H1 (cell line): ENCODE measurements at regions not wholly inside any gene's neighbourhood (a gene's known extent, or its start where the extent isn't known, plus 50 kb on each side); places are given as distances from the start of the nearest gene placed in this dataset.

Experiments
- ASH2L ChIP-seq: fragments of 200-600, 300-600 bp; sonication (generic); IDR thresholded peaks from one replicate; pipeline ENCODE4 v1.7.1; 2017; ENCODE audit warnings: low read length
- BACH1 ChIP-seq: IDR thresholded peaks from 2 replicates; pipeline ENCODE4 v1.6.1; 2012; ENCODE audit warnings: low read length, improper control_type of control experiment
- TF ChIP-seq, protein P1 (sequence below): fragments of 300-600 bp; sonication (generic); IDR thresholded peaks from 2 replicates; pipeline ENCODE4 v1.7.1; 2012; ENCODE audit warnings: low read length, moderate library complexity, mild to moderate bottlenecking, inconsistent platforms; ENCODE audit not compliant: insufficient replicate concordance

DNA sequence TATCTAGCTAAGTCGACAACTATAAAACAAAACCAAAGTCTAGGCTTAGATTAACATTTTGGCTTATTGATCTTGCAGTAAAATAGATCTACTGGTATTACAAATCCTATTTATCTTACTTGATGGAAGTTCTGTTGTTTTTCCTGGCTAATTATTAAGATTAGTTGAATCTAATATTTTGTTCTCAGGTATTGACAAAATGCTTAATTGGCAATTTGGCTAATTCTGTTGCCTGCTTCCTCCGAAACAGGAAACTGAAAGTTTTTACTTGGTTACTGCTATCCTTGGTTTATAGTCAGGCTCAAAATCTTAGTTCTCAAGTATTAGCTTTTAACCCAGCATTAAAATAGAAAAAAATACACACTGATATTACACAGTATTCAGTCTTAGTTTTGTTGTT lies 820.5 kb downstream of the NR2F1-AS1 start (continued):
- TF ChIP-seq, protein P1, sequence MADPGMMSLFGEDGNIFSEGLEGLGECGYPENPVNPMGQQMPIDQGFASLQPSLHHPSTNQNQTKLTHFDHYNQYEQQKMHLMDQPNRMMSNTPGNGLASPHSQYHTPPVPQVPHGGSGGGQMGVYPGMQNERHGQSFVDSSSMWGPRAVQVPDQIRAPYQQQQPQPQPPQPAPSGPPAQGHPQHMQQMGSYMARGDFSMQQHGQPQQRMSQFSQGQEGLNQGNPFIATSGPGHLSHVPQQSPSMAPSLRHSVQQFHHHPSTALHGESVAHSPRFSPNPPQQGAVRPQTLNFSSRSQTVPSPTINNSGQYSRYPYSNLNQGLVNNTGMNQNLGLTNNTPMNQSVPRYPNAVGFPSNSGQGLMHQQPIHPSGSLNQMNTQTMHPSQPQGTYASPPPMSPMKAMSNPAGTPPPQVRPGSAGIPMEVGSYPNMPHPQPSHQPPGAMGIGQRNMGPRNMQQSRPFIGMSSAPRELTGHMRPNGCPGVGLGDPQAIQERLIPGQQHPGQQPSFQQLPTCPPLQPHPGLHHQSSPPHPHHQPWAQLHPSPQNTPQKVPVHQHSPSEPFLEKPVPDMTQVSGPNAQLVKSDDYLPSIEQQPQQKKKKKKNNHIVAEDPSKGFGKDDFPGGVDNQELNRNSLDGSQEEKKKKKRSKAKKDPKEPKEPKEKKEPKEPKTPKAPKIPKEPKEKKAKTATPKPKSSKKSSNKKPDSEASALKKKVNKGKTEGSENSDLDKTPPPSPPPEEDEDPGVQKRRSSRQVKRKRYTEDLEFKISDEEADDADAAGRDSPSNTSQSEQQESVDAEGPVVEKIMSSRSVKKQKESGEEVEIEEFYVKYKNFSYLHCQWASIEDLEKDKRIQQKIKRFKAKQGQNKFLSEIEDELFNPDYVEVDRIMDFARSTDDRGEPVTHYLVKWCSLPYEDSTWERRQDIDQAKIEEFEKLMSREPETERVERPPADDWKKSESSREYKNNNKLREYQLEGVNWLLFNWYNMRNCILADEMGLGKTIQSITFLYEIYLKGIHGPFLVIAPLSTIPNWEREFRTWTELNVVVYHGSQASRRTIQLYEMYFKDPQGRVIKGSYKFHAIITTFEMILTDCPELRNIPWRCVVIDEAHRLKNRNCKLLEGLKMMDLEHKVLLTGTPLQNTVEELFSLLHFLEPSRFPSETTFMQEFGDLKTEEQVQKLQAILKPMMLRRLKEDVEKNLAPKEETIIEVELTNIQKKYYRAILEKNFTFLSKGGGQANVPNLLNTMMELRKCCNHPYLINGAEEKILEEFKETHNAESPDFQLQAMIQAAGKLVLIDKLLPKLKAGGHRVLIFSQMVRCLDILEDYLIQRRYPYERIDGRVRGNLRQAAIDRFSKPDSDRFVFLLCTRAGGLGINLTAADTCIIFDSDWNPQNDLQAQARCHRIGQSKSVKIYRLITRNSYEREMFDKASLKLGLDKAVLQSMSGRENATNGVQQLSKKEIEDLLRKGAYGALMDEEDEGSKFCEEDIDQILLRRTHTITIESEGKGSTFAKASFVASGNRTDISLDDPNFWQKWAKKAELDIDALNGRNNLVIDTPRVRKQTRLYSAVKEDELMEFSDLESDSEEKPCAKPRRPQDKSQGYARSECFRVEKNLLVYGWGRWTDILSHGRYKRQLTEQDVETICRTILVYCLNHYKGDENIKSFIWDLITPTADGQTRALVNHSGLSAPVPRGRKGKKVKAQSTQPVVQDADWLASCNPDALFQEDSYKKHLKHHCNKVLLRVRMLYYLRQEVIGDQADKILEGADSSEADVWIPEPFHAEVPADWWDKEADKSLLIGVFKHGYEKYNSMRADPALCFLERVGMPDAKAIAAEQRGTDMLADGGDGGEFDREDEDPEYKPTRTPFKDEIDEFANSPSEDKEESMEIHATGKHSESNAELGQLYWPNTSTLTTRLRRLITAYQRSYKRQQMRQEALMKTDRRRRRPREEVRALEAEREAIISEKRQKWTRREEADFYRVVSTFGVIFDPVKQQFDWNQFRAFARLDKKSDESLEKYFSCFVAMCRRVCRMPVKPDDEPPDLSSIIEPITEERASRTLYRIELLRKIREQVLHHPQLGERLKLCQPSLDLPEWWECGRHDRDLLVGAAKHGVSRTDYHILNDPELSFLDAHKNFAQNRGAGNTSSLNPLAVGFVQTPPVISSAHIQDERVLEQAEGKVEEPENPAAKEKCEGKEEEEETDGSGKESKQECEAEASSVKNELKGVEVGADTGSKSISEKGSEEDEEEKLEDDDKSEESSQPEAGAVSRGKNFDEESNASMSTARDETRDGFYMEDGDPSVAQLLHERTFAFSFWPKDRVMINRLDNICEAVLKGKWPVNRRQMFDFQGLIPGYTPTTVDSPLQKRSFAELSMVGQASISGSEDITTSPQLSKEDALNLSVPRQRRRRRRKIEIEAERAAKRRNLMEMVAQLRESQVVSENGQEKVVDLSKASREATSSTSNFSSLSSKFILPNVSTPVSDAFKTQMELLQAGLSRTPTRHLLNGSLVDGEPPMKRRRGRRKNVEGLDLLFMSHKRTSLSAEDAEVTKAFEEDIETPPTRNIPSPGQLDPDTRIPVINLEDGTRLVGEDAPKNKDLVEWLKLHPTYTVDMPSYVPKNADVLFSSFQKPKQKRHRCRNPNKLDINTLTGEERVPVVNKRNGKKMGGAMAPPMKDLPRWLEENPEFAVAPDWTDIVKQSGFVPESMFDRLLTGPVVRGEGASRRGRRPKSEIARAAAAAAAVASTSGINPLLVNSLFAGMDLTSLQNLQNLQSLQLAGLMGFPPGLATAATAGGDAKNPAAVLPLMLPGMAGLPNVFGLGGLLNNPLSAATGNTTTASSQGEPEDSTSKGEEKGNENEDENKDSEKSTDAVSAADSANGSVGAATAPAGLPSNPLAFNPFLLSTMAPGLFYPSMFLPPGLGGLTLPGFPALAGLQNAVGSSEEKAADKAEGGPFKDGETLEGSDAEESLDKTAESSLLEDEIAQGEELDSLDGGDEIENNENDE, result no peak
- no peak for TF ChIP-seq BACH1
- no peak for TF ChIP-seq ASH2L
